Pancreas (tissue), 10 donors: ENCODE measurements at regions not wholly inside any gene's neighbourhood (a gene's known extent, or its start where the extent isn't known, plus 50 kb on each side); places are given as distances from the start of the nearest gene placed in this dataset.

Experiments
- ATAC-seq, 4 donors: fragments of 200-7000 bp; cut with Tn5 transposase; one replicate each; pipeline versions ENCODE4 v1.8.0 to v1.9.1; 2020; ENCODE audit warnings: mild to moderate bottlenecking in 4 of 4, moderate library complexity in 4 of 4
- DNase-seq, 6 donors: peaks; one replicate each; pipeline ENCODE4 v3.0.0-alpha.2; 2020
- FAIRE-seq: peaks from 2 replicates; lab custom pipeline; 2012; peaks lifted over from hg19 to GRCh38; lab: Jason Lieb, UNC
- H3K27ac ChIP-seq, 4 donors: fragments of 200-600 bp; sonication (generic); 1 replicate in 3 of 4; 2 replicates in 1 of 4; pipeline versions ENCODE4 v1.5.0 to v1.8.0; 2020
- H3K27me3 ChIP-seq, 4 donors: fragments of 200-600 bp; one replicate each; pipeline ENCODE4 v1.8.0; 2021
- H3K36me3 ChIP-seq, 3 donors: fragments of 200-600 bp; sonication (generic) in 1 of 3; one replicate each; pipeline versions ENCODE4 v1.5.0 to v1.8.0; 2020 to 2021
- H3K4me1 ChIP-seq, 3 donors: fragments of 200-600 bp; one replicate each; pipeline ENCODE4 v1.8.0; 2021
- H3K4me3 ChIP-seq, 4 donors: fragments of 200-600 bp; sonication (generic) in 2 of 4; one replicate each; pipeline versions ENCODE4 v1.5.0 to v1.8.0; 2020 to 2021
- H3K9me3 ChIP-seq, 4 donors: fragments of 200-600 bp; one replicate each; pipeline ENCODE4 v1.8.0; 2021
- CTCF ChIP-seq, 4 donors: fragments of 200-600 bp; sonication (generic) in 3 of 4; IDR thresholded peaks; one replicate each; pipeline versions ENCODE4 v1.5.0 to v1.8.0; 2021; ENCODE audit warnings: antibody characterized with exemption in 4 of 4
- WGBS, 2 donors: extraction: QIAGEN DNeasy Blood & Tissue Kit; methylation state at CpG; one replicate each; pipeline ENCODE4 v1.1.7; 2013; 5-methylcytosine and 5-hydroxymethylcytosine counted together
- intact Hi-C, 3 donors: fragments of 100-400 bp; cut with DNase I; formaldehyde crosslinking; loops; one replicate each; pipeline versions ENCODE4 v1.11.1 to v1.14.2; 2022
- donor health status: healthy with polysubstance abuse.
- donor health status: DM: no; HTN: no; CAD: no; lungs with moderate emphysema.
- donor health status: DM: no; HTN: no; CAD: no.
- donor health status: control.
- donor health status: control.
- donor health status: Bipolar disorder and iron deficiency.
- donor health status: DM: yes; HTN: yes; CAD: no.
- donor health status: DM: no; HTN: no; CAD: no.
- donor health status: DM: no; HTN: no; CAD: no.
- donor health status: DM: yes; HTN: yes; CAD: no.

- Histone ChIP-seq H3K36me3 (no peaks in the 10 kb centered on the region), H3K27me3 (no peaks in the 10 kb centered on the region), H3K27ac (no peak overlapping the region), H3K9me3 (no peaks in the 10 kb centered on the region), H3K4me1 (no peaks in the 10 kb centered on the region), H3K4me3 (no peak overlapping the region)
- 61 to 71% methylated on average over 1 of the region's 1 CpG for WGBS, 2 donors
- no peak for TF ChIP-seq CTCF (IDR thresholded peaks at IDR 0.05)
- FAIRE-seq: no peak
- intact Hi-C loops: no loop called here
- no peak for ATAC-seq
- DNase-seq: no peak
Observed at GRCh38 chr6:48280035-48280620, 169.1 kb upstream of the PTCHD4 start.

- DNase-seq: no peak
- Histone ChIP-seq H3K9me3 (no peaks in the 10 kb centered on the region), H3K27me3 (no peaks in the 10 kb centered on the region), H3K27ac (no peak overlapping the region), H3K4me3 (no peak overlapping the region), H3K36me3 (no peaks in the 10 kb centered on the region), H3K4me1 (no peaks in the 10 kb centered on the region)
- no peak for FAIRE-seq
- intact Hi-C loops: no loop called here
- no peak for ATAC-seq
- TF ChIP-seq CTCF (IDR thresholded peaks at IDR 0.05): no peak
- 38 to 59% methylated on average over 1 of the region's 1 CpG for WGBS, 2 donors
Observed at GRCh38 chr6:48278261-48278660, 167.3 kb upstream of the PTCHD4 start.

- DNase-seq (no peak), FAIRE-seq (no peak), ATAC-seq (no peak)
- no peak for TF ChIP-seq CTCF (IDR thresholded peaks at IDR 0.05)
- 97 to 100% methylated on average over 1 of the region's 1 CpG for WGBS, 2 donors
- H3K27ac ChIP-seq: no peak overlapping the region
- intact Hi-C loops: no loop called here
- no peaks in the 10 kb centered on the region for H3K4me1 ChIP-seq
- H3K9me3 ChIP-seq: no peaks in the 10 kb centered on the region
- H3K36me3 ChIP-seq: no peaks in the 10 kb centered on the region
- H3K4me3 ChIP-seq: no peak overlapping the region
- no peaks in the 10 kb centered on the region for H3K27me3 ChIP-seq
Observed at GRCh38 chr6:48272518-48272917, 161.5 kb upstream of the PTCHD4 start.

GRCh38 chr6:48255094-48255493, 144.1 kb upstream of the PTCHD4 start:
- 14% methylated on average over 3 of the region's 3 CpGs for WGBS, 2 donors
- no peak overlapping the region for H3K27ac ChIP-seq
- no peak for ATAC-seq
- H3K9me3 ChIP-seq: no peaks in the 10 kb centered on the region
- TF ChIP-seq CTCF (IDR thresholded peaks at IDR 0.05): no peak
- FAIRE-seq: no peak
- intact Hi-C loops: no loop called here
- no peak for DNase-seq
- H3K4me3 ChIP-seq: no peak overlapping the region
- no peaks in the 10 kb centered on the region for H3K4me1 ChIP-seq
- no peaks in the 10 kb centered on the region for H3K27me3 ChIP-seq
- no peaks in the 10 kb centered on the region for H3K36me3 ChIP-seq

- 32 to 39% methylated on average over 3 of the region's 3 CpGs for WGBS, 2 donors
- intact Hi-C loops: no loop called here
- H3K27me3 ChIP-seq: no peaks in the 10 kb centered on the region
- TF ChIP-seq CTCF (IDR thresholded peaks at IDR 0.05): no peak
- H3K27ac ChIP-seq: no peak overlapping the region
- ATAC-seq (no peak), DNase-seq (no peak), FAIRE-seq (no peak)
- no peaks in the 10 kb centered on the region for H3K36me3 ChIP-seq
- H3K4me3 ChIP-seq: no peak overlapping the region
- H3K9me3 ChIP-seq: no peaks in the 10 kb centered on the region
- no peaks in the 10 kb centered on the region for H3K4me1 ChIP-seq
Observed at GRCh38 chr6:48249071-48249470, 138.1 kb upstream of the PTCHD4 start.
